Endothelial cell of umbilical vein (primary cell): ENCODE measurements at regions not wholly inside any gene's neighbourhood (a gene's known extent, or its start where the extent isn't known, plus 50 kb on each side); places are given as distances from the start of the nearest gene placed in this dataset.

Experiments
- CTCF ChIP-seq, 2 donors: IDR thresholded peaks; 1 replicate in 1 of 2; 2 replicates in 1 of 2; pipeline ENCODE4 v1.5.1; 2011; ENCODE audit warnings: low read length in 2 of 2, mild to moderate bottlenecking in 2 of 2, moderate library complexity in 2 of 2, control low read depth in 1 of 2, inconsistent platforms in 1 of 2, low read depth in 1 of 2; ENCODE audit not compliant: insufficient read depth in 1 of 2; ENCODE audit errors: extremely low read depth in 1 of 2
- EZH2 ChIP-seq: IDR thresholded peaks from 2 replicates; pipeline ENCODE4 v1.6.1; 2012; ENCODE audit warnings: borderline replicate concordance, low read depth, mild to moderate bottlenecking, moderate library complexity, low read length, inconsistent platforms; ENCODE audit not compliant: severe bottlenecking
- FOS ChIP-seq: IDR thresholded peaks from 2 replicates; pipeline ENCODE4 v1.6.1; 2011; ENCODE audit warnings: mild to moderate bottlenecking, low read length, moderate library complexity, borderline replicate concordance; ENCODE audit not compliant: insufficient read depth
- GATA2 ChIP-seq: IDR thresholded peaks from 2 replicates; pipeline ENCODE4 v1.7.0; 2011; ENCODE audit warnings: low read depth, mild to moderate bottlenecking, moderate library complexity, mixed read lengths, low read length; ENCODE audit not compliant: insufficient read length, insufficient read depth
- JUN ChIP-seq: IDR thresholded peaks from 2 replicates; pipeline ENCODE4 v1.6.1; 2011; ENCODE audit warnings: borderline replicate concordance, low read depth; ENCODE audit not compliant: insufficient read length, insufficient read depth
- MYC ChIP-seq: IDR thresholded peaks from one replicate; pipeline ENCODE4 v1.6.1; 2011; ENCODE audit warnings: mild to moderate bottlenecking, low read depth, low read length
- POLR2A ChIP-seq: IDR thresholded peaks from 2 replicates; pipeline ENCODE4 v1.6.1; 2012; ENCODE audit warnings: low read depth, mild to moderate bottlenecking, control low read depth, low read length
- POLR2AphosphoS5 ChIP-seq: IDR thresholded peaks from 2 replicates; pipeline ENCODE4 v1.6.1; 2012; ENCODE audit warnings: low read depth, mild to moderate bottlenecking, control low read depth, low read length, moderate library complexity; ENCODE audit not compliant: insufficient read depth
- TF ChIP-seq, protein P1 (sequence below): IDR thresholded peaks from 2 replicates; pipeline ENCODE4 v1.6.1; 2011; ENCODE audit not compliant: insufficient read depth, insufficient read length

GRCh38 chr5:57795203-57795602 is 312.6 kb upstream of the ACTBL2 start:
- TF ChIP-seq CTCF (IDR thresholded peaks at IDR 0.05; ENCODE audit: extremely low read depth in 1 of 2, insufficient read depth in 1 of 2, low read depth in 1 of 2, low read length in 2 of 2) (no peak), POLR2AphosphoS5 (no peak), MYC (no peak), EZH2 (no peak), POLR2A (no peak), FOS (no peak), JUN (no peak), GATA2 (no peak)
- TF ChIP-seq, protein P1, sequence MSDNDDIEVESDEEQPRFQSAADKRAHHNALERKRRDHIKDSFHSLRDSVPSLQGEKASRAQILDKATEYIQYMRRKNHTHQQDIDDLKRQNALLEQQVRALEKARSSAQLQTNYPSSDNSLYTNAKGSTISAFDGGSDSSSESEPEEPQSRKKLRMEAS: no peak
